Inferior parietal cortex (tissue), 1 donor: ENCODE measurements at regions not wholly inside any gene's neighbourhood (a gene's known extent, or its start where the extent isn't known, plus 50 kb on each side); places are given as distances from the start of the nearest gene placed in this dataset.
"Not testable (repeated sequence)": the region's sequence is repeated elsewhere in the genome, so short reads cannot be mapped to it uniquely, and the experiment has no call there.

Source experiments
- DNase-seq: peaks from one replicate; pipeline ENCODE4 v3.0.0-alpha.2; 2016; ENCODE audit errors: extremely low spot score

- DNase-seq, result no peak
Measured at GRCh38 chr5:98354922-98355321, 418.5 kb upstream of the RGMB start.

DNA sequence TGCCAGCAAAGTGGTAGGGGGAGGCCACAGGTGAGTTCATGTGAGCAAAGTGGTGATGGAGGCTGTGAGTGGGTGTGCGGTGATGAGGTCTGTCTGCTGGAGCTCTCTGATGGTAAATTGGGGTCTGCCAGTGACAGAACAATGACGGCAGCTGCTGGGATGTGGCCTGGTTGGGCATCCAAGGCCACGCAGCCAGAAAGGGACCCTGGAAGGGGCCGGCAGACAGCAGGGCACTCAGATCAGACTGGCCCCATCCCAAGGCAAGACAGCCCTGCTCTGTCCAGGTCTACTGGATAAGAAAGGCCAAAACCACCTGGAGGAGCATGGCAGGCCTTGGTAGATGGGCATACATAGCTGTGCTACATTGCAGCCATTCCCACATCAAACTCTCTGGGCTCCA, 412.9 kb upstream of the RGMB start:
- DNase-seq, result no peak

GRCh38 chr5:98363157-98363556, 410.3 kb upstream of the RGMB start:
- no peak for DNase-seq

- no peak for DNase-seq
Measured at GRCh38 chr5:98364549-98364948, 408.9 kb upstream of the RGMB start.

GRCh38 chr5:98365126-98365525, 408.3 kb upstream of the RGMB start:
- no peak for DNase-seq

- DNase-seq, result no peak
Measured at GRCh38 chr5:98368141-98368540, 405.3 kb upstream of the RGMB start.

DNA sequence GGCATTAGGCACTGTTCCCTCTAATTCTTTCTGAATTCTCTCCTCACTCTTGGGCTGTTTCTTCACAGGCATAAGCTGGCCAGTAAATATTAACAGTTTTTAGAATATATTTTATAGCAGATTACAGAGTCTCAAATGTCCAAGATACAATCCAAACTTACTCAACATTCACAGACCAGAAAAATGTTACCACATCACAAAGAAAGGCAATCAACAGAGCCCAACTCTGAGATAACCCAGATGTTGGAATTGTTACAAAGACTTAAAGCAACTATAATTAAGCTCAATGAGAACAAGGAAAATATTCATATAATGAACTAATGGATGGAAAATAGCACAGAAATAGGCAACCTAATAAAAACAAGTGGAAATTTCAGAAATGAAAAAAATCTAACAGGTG, 401.1 kb upstream of the RGMB start:
- DNase-seq, result no peak

- no peak for DNase-seq
Measured at GRCh38 chr5:98391921-98392625, 381.4 kb upstream of the RGMB start.

- DNase-seq, result not testable (repeated sequence)
Measured at GRCh38 chr5:98393205-98393604, 380.3 kb upstream of the RGMB start.

DNA sequence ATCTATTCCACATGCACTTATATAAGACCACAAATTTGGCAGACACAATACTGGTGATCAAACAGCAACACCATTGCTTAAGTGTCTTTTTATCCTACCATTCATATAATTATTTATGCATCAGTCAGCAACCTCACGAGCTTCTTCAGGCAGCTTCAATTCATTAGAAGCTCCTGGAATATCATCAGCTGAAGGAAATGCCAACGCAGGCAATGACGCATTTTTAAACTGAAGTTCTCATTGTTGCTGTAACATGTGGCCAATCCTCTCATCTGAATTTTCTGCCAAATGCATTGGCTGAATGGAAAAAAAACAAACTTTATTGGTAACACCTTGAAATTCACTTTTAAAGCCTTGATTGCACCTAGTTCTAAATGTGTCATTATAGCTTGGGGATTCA, 376.4 kb upstream of the RGMB start:
- DNase-seq, result no peak

GRCh38 chr5:98398465-98398864, 375.0 kb upstream of the RGMB start:
- peak; percentile 15 for DNase-seq

- no peak for DNase-seq
Measured at GRCh38 chr5:98401656-98402055, 371.8 kb upstream of the RGMB start.

GRCh38 chr5:98402130-98402529, 371.3 kb upstream of the RGMB start:
- no peak for DNase-seq

- DNase-seq, result no peak
Measured at GRCh38 chr5:98403131-98403530, 370.3 kb upstream of the RGMB start.

DNA sequence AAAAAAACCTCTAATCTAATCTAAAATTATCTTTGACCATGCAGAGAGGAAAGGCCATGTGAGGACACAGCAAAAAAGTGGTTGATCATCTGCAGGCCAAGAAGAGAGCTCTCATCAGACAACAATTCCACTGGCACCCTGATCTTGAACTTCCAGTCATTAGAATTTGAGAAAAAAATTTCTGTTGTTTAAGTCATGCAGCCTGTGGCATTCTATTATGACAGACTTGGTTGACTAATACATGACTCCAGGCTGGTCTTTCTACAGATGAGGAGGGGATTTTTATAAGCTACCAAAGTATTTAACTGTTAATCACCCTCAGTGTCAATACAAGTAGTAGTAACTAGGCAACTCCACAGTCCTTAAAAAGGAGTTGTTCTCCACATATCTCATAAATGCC, 358.5 kb upstream of the RGMB start:
- DNase-seq, result no peak

GRCh38 chr5:98415663-98416062, 357.8 kb upstream of the RGMB start:
- DNase-seq, result no peak

DNA sequence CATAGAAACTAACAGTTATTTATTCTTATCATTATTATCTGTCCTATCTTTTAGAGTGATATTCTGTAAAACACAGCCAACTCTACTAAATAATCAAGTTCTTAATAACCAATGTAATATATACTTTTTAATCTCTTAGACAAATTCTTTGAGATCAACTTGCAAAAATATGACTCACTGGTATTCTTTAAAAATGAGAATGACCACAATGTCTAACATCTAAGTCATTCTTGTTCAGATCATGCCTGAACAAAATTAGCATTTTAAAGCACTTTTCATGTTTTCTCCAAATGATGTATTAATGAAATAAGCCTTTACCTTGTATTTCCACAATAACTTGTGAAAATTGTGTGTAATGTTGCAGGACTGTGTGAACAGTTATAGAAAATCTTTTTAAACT, 356.9 kb upstream of the RGMB start:
- DNase-seq, result no peak

DNA sequence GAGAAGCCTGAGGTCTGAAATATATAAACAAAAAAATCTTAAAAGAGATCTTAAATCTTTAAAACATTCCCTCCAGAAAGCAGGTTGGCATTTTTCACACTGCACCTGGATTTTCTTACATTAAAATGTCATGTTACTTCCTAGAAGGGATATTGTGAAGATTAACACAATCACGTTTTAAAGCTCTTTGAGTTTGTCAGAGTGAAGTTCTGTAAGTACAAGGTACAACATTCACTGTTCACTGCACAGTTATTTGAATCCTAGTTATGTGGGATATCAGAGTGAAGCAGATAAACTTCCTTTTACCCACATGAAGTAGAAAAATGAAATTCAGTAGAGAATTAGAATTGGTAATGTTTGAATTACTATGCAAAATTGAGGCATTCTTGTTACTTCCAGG, 353.6 kb upstream of the RGMB start:
- no peak for DNase-seq

DNA sequence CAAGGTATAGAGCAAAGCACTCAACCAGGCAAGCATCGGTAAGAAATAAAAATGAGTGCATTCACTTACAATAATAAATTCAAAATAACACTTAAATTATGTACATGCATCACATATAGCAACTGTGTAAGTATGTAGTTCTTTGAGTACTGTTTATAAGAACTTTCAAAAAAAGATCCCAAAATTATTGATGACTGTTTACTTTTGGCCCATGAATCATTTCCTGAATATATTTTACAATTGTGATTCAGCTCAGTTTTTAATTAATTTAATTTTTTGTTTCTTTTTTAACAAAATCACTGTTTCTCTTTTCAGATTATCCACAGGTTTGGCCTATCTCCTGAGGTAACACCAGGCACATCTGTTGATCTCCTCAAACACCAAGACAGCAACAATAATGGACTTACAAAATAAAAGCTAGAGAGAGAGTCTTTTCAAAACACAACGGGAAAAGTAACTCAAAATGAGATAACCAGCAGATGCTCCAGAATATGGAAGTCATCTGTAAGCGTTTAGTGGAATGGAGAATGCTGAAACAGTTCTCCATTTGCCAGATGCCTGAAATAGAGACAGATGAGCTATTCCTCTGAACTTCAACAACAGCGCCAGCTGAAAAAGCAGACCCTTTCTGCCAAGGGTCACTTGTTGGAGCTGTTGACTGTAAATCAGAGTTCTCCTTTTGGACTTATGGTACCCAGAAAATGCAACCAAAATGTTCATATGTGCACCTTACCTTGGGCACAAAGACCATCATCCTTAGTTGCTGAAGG, 348.6 kb upstream of the RGMB start:
- DNase-seq, result peak; percentile 12

- peak; percentile 40 for DNase-seq
Measured at GRCh38 chr5:98425640-98426039, 347.8 kb upstream of the RGMB start.

DNA sequence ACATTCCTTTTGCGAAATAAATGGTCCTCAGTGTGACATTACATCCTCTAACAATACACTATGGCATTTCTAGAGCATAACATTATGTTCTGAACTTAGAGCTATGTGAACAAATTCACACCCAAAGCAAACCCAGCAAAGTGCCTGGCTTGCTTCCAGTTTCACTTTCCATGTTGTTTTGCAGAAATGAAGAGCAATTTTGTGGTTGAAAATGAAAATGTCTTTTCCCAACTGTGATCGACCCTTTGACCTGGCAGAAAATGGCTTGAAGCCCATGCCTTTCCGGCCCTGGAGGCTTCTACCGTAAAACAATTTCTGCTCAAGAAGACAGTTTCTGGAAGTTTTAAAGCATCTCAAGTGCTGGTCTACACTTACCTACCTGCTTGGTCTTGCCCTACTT, 344.7 kb upstream of the RGMB start:
- DNase-seq, result peak; percentile 23

DNA sequence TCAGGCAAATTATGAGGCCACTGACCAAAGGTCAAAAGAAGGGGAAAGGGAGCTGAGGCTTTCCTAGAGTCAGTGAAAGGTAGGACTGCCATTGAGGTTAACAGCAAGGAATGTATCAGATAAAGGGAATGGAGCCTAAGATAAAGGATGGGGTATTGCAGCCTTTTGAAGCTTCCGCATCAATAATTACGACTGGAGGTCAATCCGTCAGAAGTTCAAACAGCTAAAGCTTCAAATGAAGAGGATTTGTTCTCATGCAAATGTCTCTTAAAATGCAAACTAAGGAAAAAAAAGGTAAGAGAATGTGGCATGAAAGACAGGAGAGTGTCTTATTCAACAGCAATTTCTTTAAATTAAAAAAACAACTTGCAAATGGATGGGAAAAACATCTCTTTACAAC, 341.1 kb upstream of the RGMB start:
- DNase-seq, result no peak

DNA sequence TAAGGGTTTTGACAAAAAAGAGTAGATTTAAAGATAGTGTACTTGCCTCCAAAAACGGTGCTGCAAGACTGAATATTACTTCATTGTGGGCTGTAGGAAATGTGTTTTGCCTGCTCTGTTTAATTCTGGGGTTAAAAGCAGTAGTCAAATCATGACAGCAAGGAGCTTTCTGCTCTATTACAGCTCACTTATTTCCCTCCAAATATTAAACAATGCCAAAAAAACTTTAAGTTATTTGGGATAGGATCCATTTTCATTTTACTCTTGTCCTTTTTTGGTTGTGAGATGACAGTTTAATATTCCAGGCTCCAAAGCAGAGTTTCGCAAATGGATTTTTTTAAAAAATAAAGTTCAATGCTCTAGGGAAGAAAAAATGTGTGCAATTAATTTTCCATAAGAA, 340.4 kb upstream of the RGMB start:
- no peak for DNase-seq

- DNase-seq, result no peak
Measured at GRCh38 chr5:98433673-98434072, 339.8 kb upstream of the RGMB start.
